ENCODE measurements at regions not wholly inside any gene's neighbourhood (a gene's known extent, or its start where the extent isn't known, plus 50 kb on each side); places are given as distances from the start of the nearest gene placed in this dataset.
A peak's percentile ranks its signal among the peaks of the same experiment; 100 is the strongest.

- no peak overlapping the region for H3K4me3 Mint-ChIP-seq
- no peaks in the 10 kb centered on the region for H3K9me3 ChIP-seq (ENCODE audit: control insufficient read depth in 1 of 2, low read length in 2 of 2)
- intact Hi-C loops (cut with micrococcal nuclease), result no loop called here
- H3K4me3 ChIP-seq (ENCODE audit: low read length in 2 of 2), result no peak overlapping the region
- no peaks in the 10 kb centered on the region for H3K4me1 ChIP-seq (ENCODE audit: insufficient read depth, low read length)
- no peaks in the 10 kb centered on the region for H3K27me3 ChIP-seq (ENCODE audit: insufficient read depth, low read length)
- CTCF ChIA-PET (ENCODE audit: partially characterized antibody), result no interaction called here
- no peaks in the 10 kb centered on the region for H3K36me3 ChIP-seq (ENCODE audit: insufficient read depth, low read length)
- POLR2A ChIA-PET (ENCODE audit: partially characterized antibody), result no interaction called here
- no peak overlapping the region for H3K27ac ChIP-seq (ENCODE audit: low read depth, low read length)
- no peaks in the 10 kb centered on the region for H3K4me1 Mint-ChIP-seq
- H3K27ac Mint-ChIP-seq, result no peak overlapping the region
- H3K36me3 Mint-ChIP-seq, result no peaks in the 10 kb centered on the region
- H3K27me3 Mint-ChIP-seq, result peaks cover 0 to 1% of the 10 kb centered on the region in 2 donors
- peaks cover 0 to 3% (median 0%) of the 10 kb centered on the region in 8 donors for H3K9me3 Mint-ChIP-seq
- no peak for DNase-seq
These were observed 476.6 kb downstream of the IRS2 start for GRCh38 chr13:109309625-109310363.

GRCh38 chr13:109307027-109307426 is 479.4 kb downstream of the IRS2 start:
- no peaks in the 10 kb centered on the region for H3K27me3 ChIP-seq (ENCODE audit: insufficient read depth, low read length)
- DNase-seq, result no peak
- no peak overlapping the region for H3K27ac ChIP-seq (ENCODE audit: low read depth, low read length)
- H3K4me3 Mint-ChIP-seq, result no peak overlapping the region
- no peaks in the 10 kb centered on the region for H3K36me3 ChIP-seq (ENCODE audit: insufficient read depth, low read length)
- peaks cover 1% of the 10 kb centered on the region in 2 donors for H3K27me3 Mint-ChIP-seq
- H3K27ac Mint-ChIP-seq, result peak overlapping the region in 1 of 7 donors; percentile 25
- no peaks in the 10 kb centered on the region for H3K9me3 ChIP-seq (ENCODE audit: control insufficient read depth in 1 of 2, low read length in 2 of 2)
- CTCF ChIA-PET (ENCODE audit: partially characterized antibody), result no interaction called here
- peaks cover 0 to 2% (median 0%) of the 10 kb centered on the region in 8 donors for H3K9me3 Mint-ChIP-seq
- no peaks in the 10 kb centered on the region for H3K4me1 ChIP-seq (ENCODE audit: insufficient read depth, low read length)
- no peaks in the 10 kb centered on the region for H3K36me3 Mint-ChIP-seq
- intact Hi-C loops (cut with micrococcal nuclease), result no loop called here
- H3K4me1 Mint-ChIP-seq, result no peaks in the 10 kb centered on the region
- POLR2A ChIA-PET (ENCODE audit: partially characterized antibody), result no interaction called here
- no peak overlapping the region for H3K4me3 ChIP-seq (ENCODE audit: low read length in 2 of 2)

GRCh38 chr13:109301726-109302125 is 484.7 kb downstream of the IRS2 start:
- ChIA-PET CTCF (ENCODE audit: partially characterized antibody) (no interaction called here), POLR2A (ENCODE audit: partially characterized antibody) (no interaction called here)
- peaks cover 0 to 2% (median 0%) of the 10 kb centered on the region in 8 donors for H3K9me3 Mint-ChIP-seq
- Histone ChIP-seq H3K27ac (ENCODE audit: low read depth, low read length) (no peak overlapping the region), H3K36me3 (ENCODE audit: insufficient read depth, low read length) (no peaks in the 10 kb centered on the region), H3K4me1 (ENCODE audit: insufficient read depth, low read length) (no peaks in the 10 kb centered on the region), H3K4me3 (ENCODE audit: low read length in 2 of 2) (no peak overlapping the region), H3K27me3 (ENCODE audit: insufficient read depth, low read length) (no peaks in the 10 kb centered on the region), H3K9me3 (ENCODE audit: control insufficient read depth in 1 of 2, low read length in 2 of 2) (no peaks in the 10 kb centered on the region)
- intact Hi-C loops (cut with micrococcal nuclease), result no loop called here
- H3K4me1 Mint-ChIP-seq, result no peaks in the 10 kb centered on the region
- no peak for DNase-seq
- no peak overlapping the region for H3K27ac Mint-ChIP-seq
- H3K36me3 Mint-ChIP-seq, result no peaks in the 10 kb centered on the region
- no peak overlapping the region for H3K4me3 Mint-ChIP-seq
- peaks cover 1 to 2% of the 10 kb centered on the region in 2 donors for H3K27me3 Mint-ChIP-seq

GRCh38 chr13:109301276-109301675 is 485.1 kb downstream of the IRS2 start:
- no peak overlapping the region for H3K4me3 ChIP-seq (ENCODE audit: low read length in 2 of 2)
- H3K36me3 Mint-ChIP-seq, result no peaks in the 10 kb centered on the region
- H3K27me3 ChIP-seq (ENCODE audit: insufficient read depth, low read length), result no peaks in the 10 kb centered on the region
- intact Hi-C loops (cut with micrococcal nuclease), result no loop called here
- no peaks in the 10 kb centered on the region for H3K9me3 ChIP-seq (ENCODE audit: control insufficient read depth in 1 of 2, low read length in 2 of 2)
- peaks cover 1 to 2% of the 10 kb centered on the region in 2 donors for H3K27me3 Mint-ChIP-seq
- no peak overlapping the region for H3K27ac ChIP-seq (ENCODE audit: low read depth, low read length)
- POLR2A ChIA-PET (ENCODE audit: partially characterized antibody), result no interaction called here
- no peak overlapping the region for H3K27ac Mint-ChIP-seq
- H3K4me1 ChIP-seq (ENCODE audit: insufficient read depth, low read length), result no peaks in the 10 kb centered on the region
- DNase-seq, result no peak
- no peak overlapping the region for H3K4me3 Mint-ChIP-seq
- no peaks in the 10 kb centered on the region for H3K36me3 ChIP-seq (ENCODE audit: insufficient read depth, low read length)
- CTCF ChIA-PET (ENCODE audit: partially characterized antibody), result no interaction called here
- H3K4me1 Mint-ChIP-seq, result no peaks in the 10 kb centered on the region
- H3K9me3 Mint-ChIP-seq, result peaks cover 0 to 2% (median 0%) of the 10 kb centered on the region in 8 donors

GRCh38 chr13:109297628-109298027 is 488.8 kb downstream of the IRS2 start:
- no peak overlapping the region for H3K4me3 ChIP-seq (ENCODE audit: low read length in 2 of 2)
- H3K27ac Mint-ChIP-seq, result no peak overlapping the region
- intact Hi-C loops (cut with micrococcal nuclease), result no loop called here
- CTCF ChIA-PET (ENCODE audit: partially characterized antibody), result no interaction called here
- peaks cover 2% of the 10 kb centered on the region in 2 donors for H3K27me3 Mint-ChIP-seq
- H3K9me3 Mint-ChIP-seq, result peaks cover 0 to 11% (median 3%) of the 10 kb centered on the region in 8 donors
- POLR2A ChIA-PET (ENCODE audit: partially characterized antibody), result no interaction called here
- no peak overlapping the region for H3K27ac ChIP-seq (ENCODE audit: low read depth, low read length)
- no peak for DNase-seq
- no peaks in the 10 kb centered on the region for H3K9me3 ChIP-seq (ENCODE audit: control insufficient read depth in 1 of 2, low read length in 2 of 2)
- no peaks in the 10 kb centered on the region for H3K36me3 ChIP-seq (ENCODE audit: insufficient read depth, low read length)
- no peaks in the 10 kb centered on the region for H3K27me3 ChIP-seq (ENCODE audit: insufficient read depth, low read length)
- H3K4me3 Mint-ChIP-seq, result no peak overlapping the region
- H3K4me1 Mint-ChIP-seq, result no peaks in the 10 kb centered on the region
- no peaks in the 10 kb centered on the region for H3K36me3 Mint-ChIP-seq
- H3K4me1 ChIP-seq (ENCODE audit: insufficient read depth, low read length), result no peaks in the 10 kb centered on the region

GRCh38 chr13:109293166-109293565 is 493.2 kb downstream of the IRS2 start:
- no peaks in the 10 kb centered on the region for H3K4me1 ChIP-seq (ENCODE audit: insufficient read depth, low read length)
- no peaks in the 10 kb centered on the region for H3K36me3 ChIP-seq (ENCODE audit: insufficient read depth, low read length)
- Mint-ChIP-seq H3K4me3 (no peak overlapping the region), H3K9me3 (peaks cover 0 to 11% (median 3%) of the 10 kb centered on the region in 8 donors), H3K27me3 (peaks cover 2 to 3% of the 10 kb centered on the region in 2 donors), H3K36me3 (no peaks in the 10 kb centered on the region), H3K4me1 (no peaks in the 10 kb centered on the region), H3K27ac (no peak overlapping the region)
- POLR2A ChIA-PET (ENCODE audit: partially characterized antibody), result no interaction called here
- H3K4me3 ChIP-seq (ENCODE audit: low read length in 2 of 2), result no peak overlapping the region
- H3K27me3 ChIP-seq (ENCODE audit: insufficient read depth, low read length), result no peaks in the 10 kb centered on the region
- no peak overlapping the region for H3K27ac ChIP-seq (ENCODE audit: low read depth, low read length)
- CTCF ChIA-PET (ENCODE audit: partially characterized antibody), result no interaction called here
- DNase-seq, result no peak
- H3K9me3 ChIP-seq (ENCODE audit: control insufficient read depth in 1 of 2, low read length in 2 of 2), result no peaks in the 10 kb centered on the region
- intact Hi-C loops (cut with micrococcal nuclease), result no loop called here

- no peak overlapping the region for H3K27ac ChIP-seq (ENCODE audit: low read depth, low read length)
- H3K9me3 ChIP-seq (ENCODE audit: control insufficient read depth in 1 of 2, low read length in 2 of 2), result no peaks in the 10 kb centered on the region
- H3K36me3 ChIP-seq (ENCODE audit: insufficient read depth, low read length), result no peaks in the 10 kb centered on the region
- intact Hi-C loops (cut with micrococcal nuclease), result no loop called here
- Mint-ChIP-seq H3K36me3 (no peaks in the 10 kb centered on the region), H3K4me1 (no peaks in the 10 kb centered on the region), H3K27ac (no peak overlapping the region), H3K9me3 (no peaks in the 10 kb centered on the region), H3K27me3 (peaks cover 2 to 7% of the 10 kb centered on the region in 2 donors), H3K4me3 (no peak overlapping the region)
- H3K4me3 ChIP-seq (ENCODE audit: low read length in 2 of 2), result no peak overlapping the region
- DNase-seq, result no peak
- H3K27me3 ChIP-seq (ENCODE audit: insufficient read depth, low read length), result no peaks in the 10 kb centered on the region
- ChIA-PET CTCF (ENCODE audit: partially characterized antibody) (no interaction called here), POLR2A (ENCODE audit: partially characterized antibody) (no interaction called here)
- H3K4me1 ChIP-seq (ENCODE audit: insufficient read depth, low read length), result no peaks in the 10 kb centered on the region
These were observed 498.2 kb downstream of the IRS2 start for GRCh38 chr13:109288151-109288709.

Measured in CD4-positive, alpha-beta memory T cell (primary cell).